ENCODE measurements at regions not wholly inside any gene's neighbourhood (a gene's known extent, or its start where the extent isn't known, plus 50 kb on each side); places are given as distances from the start of the nearest gene placed in this dataset.

DNA sequence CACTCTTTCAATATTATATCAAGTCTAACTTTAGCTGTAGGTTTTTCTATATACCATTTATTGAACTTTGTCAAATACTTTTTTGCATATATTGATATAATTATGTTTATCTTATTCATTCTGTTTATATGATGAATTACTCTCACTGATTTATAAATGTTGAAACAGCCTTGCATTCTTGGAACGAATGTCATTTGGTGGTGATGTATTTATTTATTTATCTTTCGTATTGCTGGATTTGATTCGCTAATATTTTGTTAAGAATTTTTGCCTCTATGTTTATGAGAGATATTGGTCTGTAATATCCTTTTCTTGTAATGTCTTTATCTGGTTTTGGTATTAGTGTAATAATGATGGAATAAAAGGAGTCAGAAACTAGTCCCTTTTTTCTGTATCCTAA, 563.9 kb downstream of the ANXA1 start:
- Mint-ChIP-seq H3K4me1 (no peaks in the 10 kb centered on the region), H3K9me3 (ENCODE audit: insufficient read depth) (no peaks in the 10 kb centered on the region), H3K27me3 (no peaks in the 10 kb centered on the region), H3K27ac (no peak overlapping the region), H3K4me3 (no peak overlapping the region)
- no CpG with 5 or more reads among the region's 3 CpGs for WGBS (ENCODE audit: insufficient coverage)
- H3K36me3 ChIP-seq (replicated peaks in 1 of 2; ENCODE audit: control extremely low read depth in 1 of 2, control insufficient read depth in 1 of 2, extremely low read depth in 1 of 2, insufficient read depth in 2 of 2, low read length in 1 of 2) = no peaks in the 10 kb centered on the region
- no peak overlapping the region for H3K4me3 ChIP-seq (ENCODE audit: control extremely low read depth in 1 of 5, extremely low read depth in 1 of 5, insufficient read depth in 1 of 5, low read depth in 2 of 5, low read length in 4 of 5)
- no peak overlapping the region for H3K9ac ChIP-seq (ENCODE audit: low read length)
- no peaks in the 10 kb centered on the region for H4K20me1 ChIP-seq (ENCODE audit: control insufficient read depth, insufficient read depth, low read length, poor library complexity, severe bottlenecking)
- CTCF ChIA-PET = no interaction called here
- no peaks in the 10 kb centered on the region for H3K9me3 ChIP-seq (ENCODE audit: control extremely low read depth in 1 of 3, control insufficient read depth in 2 of 3, insufficient read depth in 1 of 3, low read length in 2 of 3)
- intact Hi-C loops (cut with micrococcal nuclease) = no loop called here
- no peak overlapping the region for H2AFZ ChIP-seq (ENCODE audit: insufficient read depth, low read depth, low read length, poor library complexity, severe bottlenecking)
- H3K27me3 ChIP-seq (replicated peaks in 1 of 4; ENCODE audit: control extremely low read depth in 1 of 4, control insufficient read depth in 3 of 4, insufficient read depth in 4 of 4, low read length in 3 of 4) = no peaks in the 10 kb centered on the region
- POLR2A ChIA-PET = no interaction called here
- H3K27ac ChIP-seq (ENCODE audit: low read length in 2 of 2) = no peak overlapping the region
- DNase-seq (no peak), ATAC-seq (ENCODE audit: low read depth) (no peak)
- no peaks in the 10 kb centered on the region for H3K79me2 ChIP-seq (ENCODE audit: control insufficient read depth, insufficient read depth, low read length)
- TF ChIP-seq CTCF (IDR thresholded peaks at IDR 0.05) (no peak), EZH2 (IDR thresholded peaks at IDR 0.05; ENCODE audit: borderline replicate concordance, insufficient read depth, low read depth, low read length, poor library complexity, severe bottlenecking) (no peak)
- no peak overlapping the region for H3K4me2 ChIP-seq (replicated peaks; ENCODE audit: low read depth, low read length, poor library complexity, severe bottlenecking)
- H3K4me1 ChIP-seq (ENCODE audit: control insufficient read depth in 2 of 2, insufficient read depth in 2 of 2, low read length in 2 of 2) = no peaks in the 10 kb centered on the region

DNA sequence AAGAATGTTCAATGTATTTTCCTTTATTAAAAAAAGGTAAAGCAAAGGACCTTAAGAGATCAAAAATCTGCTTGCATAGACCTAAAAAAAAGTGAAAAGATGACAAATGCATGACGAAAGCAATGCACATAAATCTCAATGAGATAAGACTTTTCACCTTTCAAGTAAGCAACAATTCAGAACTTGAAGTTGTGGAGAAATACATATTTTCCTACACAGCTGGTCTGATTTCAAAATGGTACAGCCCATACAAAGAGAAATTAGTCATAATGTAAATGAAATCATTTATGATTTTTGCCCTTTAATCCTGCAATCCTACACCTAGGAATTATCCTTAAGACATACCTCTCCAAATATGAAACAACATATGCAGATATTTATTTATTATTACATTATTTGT, 568.0 kb downstream of the ANXA1 start:
- H3K79me2 ChIP-seq (ENCODE audit: control insufficient read depth, insufficient read depth, low read length) = no peaks in the 10 kb centered on the region
- TF ChIP-seq EZH2 (IDR thresholded peaks at IDR 0.05; ENCODE audit: borderline replicate concordance, insufficient read depth, low read depth, low read length, poor library complexity, severe bottlenecking) = no peak
- TF ChIP-seq CTCF (IDR thresholded peaks at IDR 0.05) = no peak
- H2AFZ ChIP-seq (ENCODE audit: insufficient read depth, low read depth, low read length, poor library complexity, severe bottlenecking) = no peak overlapping the region
- CTCF ChIA-PET = no interaction called here
- POLR2A ChIA-PET = no interaction called here
- no peaks in the 10 kb centered on the region for H4K20me1 ChIP-seq (ENCODE audit: control insufficient read depth, insufficient read depth, low read length, poor library complexity, severe bottlenecking)
- H3K27ac ChIP-seq (ENCODE audit: low read length in 2 of 2) = no peak overlapping the region
- H3K4me3 Mint-ChIP-seq = no peak overlapping the region
- no CpG with 5 or more reads among the region's 1 CpG for WGBS (ENCODE audit: insufficient coverage)
- no peak overlapping the region for H3K27ac Mint-ChIP-seq
- no peaks in the 10 kb centered on the region for H3K27me3 Mint-ChIP-seq
- no peaks in the 10 kb centered on the region for H3K27me3 ChIP-seq (replicated peaks in 1 of 4; ENCODE audit: control extremely low read depth in 1 of 4, control insufficient read depth in 3 of 4, insufficient read depth in 4 of 4, low read length in 3 of 4)
- ATAC-seq (ENCODE audit: low read depth) (no peak), DNase-seq (no peak)
- H3K36me3 ChIP-seq (replicated peaks in 1 of 2; ENCODE audit: control extremely low read depth in 1 of 2, control insufficient read depth in 1 of 2, extremely low read depth in 1 of 2, insufficient read depth in 2 of 2, low read length in 1 of 2) = no peaks in the 10 kb centered on the region
- H3K4me1 Mint-ChIP-seq = no peaks in the 10 kb centered on the region
- H3K9me3 ChIP-seq (ENCODE audit: control extremely low read depth in 1 of 3, control insufficient read depth in 2 of 3, insufficient read depth in 1 of 3, low read length in 2 of 3) = no peaks in the 10 kb centered on the region
- H3K4me3 ChIP-seq (ENCODE audit: control extremely low read depth in 1 of 5, extremely low read depth in 1 of 5, insufficient read depth in 1 of 5, low read depth in 2 of 5, low read length in 4 of 5) = no peak overlapping the region
- no peaks in the 10 kb centered on the region for H3K9me3 Mint-ChIP-seq (ENCODE audit: insufficient read depth)
- intact Hi-C loops (cut with micrococcal nuclease) = no loop called here
- no peaks in the 10 kb centered on the region for H3K4me1 ChIP-seq (ENCODE audit: control insufficient read depth in 2 of 2, insufficient read depth in 2 of 2, low read length in 2 of 2)
- H3K9ac ChIP-seq (ENCODE audit: low read length) = no peak overlapping the region
- no peak overlapping the region for H3K4me2 ChIP-seq (replicated peaks; ENCODE audit: low read depth, low read length, poor library complexity, severe bottlenecking)
